Body of pancreas (tissue), 4 donors: ENCODE measurements at regions not wholly inside any gene's neighbourhood (a gene's known extent, or its start where the extent isn't known, plus 50 kb on each side); places are given as distances from the start of the nearest gene placed in this dataset.
"Not testable (repeated sequence)": the region's sequence is repeated elsewhere in the genome, so short reads cannot be mapped to it uniquely, and the experiment has no call there.

Experiments
- ATAC-seq: fragments of 150-250 bp; one replicate; pipeline ENCODE4 v1.9.1; 2016
- DNase-seq, 4 donors: peaks; one replicate each; pipeline ENCODE4 v3.0.0-alpha.2; 2019
- H3K27ac ChIP-seq, 4 donors: fragments of 200-600 bp; sonication (generic); 1 replicate in 3 of 4; 2 replicates in 1 of 4; pipeline versions ENCODE4 v1.5.1 to v1.6.1; 2016 to 2019; ENCODE audit warnings: mild to moderate bottlenecking in 1 of 4, mixed read lengths in 1 of 4, moderate library complexity in 1 of 4
- H3K27me3 ChIP-seq, 2 donors: fragments of 200-600 bp; sonication (generic); one replicate each; pipeline ENCODE4 v1.6.0; 2016; ENCODE audit warnings: mild to moderate bottlenecking in 1 of 2
- H3K36me3 ChIP-seq, 2 donors: fragments of 200-600 bp; sonication (generic); replicated peaks in 1 of 2; 2 replicates each; pipeline ENCODE4 v1.5.1; 2016; ENCODE audit warnings: low read depth in 2 of 2; ENCODE audit not compliant: insufficient read depth in 1 of 2
- H3K4me1 ChIP-seq: fragments of 200-600 bp; sonication (generic); one replicate; pipeline ENCODE4 v1.6.0; 2016
- H3K4me3 ChIP-seq, 2 donors: fragments of 200-600 bp; sonication (generic); 1 replicate in 1 of 2; 2 replicates in 1 of 2; pipeline ENCODE4 v1.5.1; 2016 to 2019
- H3K9me3 ChIP-seq, 3 donors: fragments of 200-600 bp; sonication (generic); 1 replicate in 2 of 3; 2 replicates in 1 of 3; pipeline ENCODE4 v1.5.1; 2016
- CTCF ChIP-seq, 7 experiments: fragments of 450-650 bp in 4 of 7; fragments of 200-600 bp in 3 of 7; sonication (generic) in 3 of 7; IDR thresholded peaks; one replicate each; pipeline ENCODE4 v1.5.1; 2016 to 2019; ENCODE audit warnings: antibody characterized with exemption in 7 of 7
- POLR2A ChIP-seq, 3 donors: fragments of 450-650 bp; IDR thresholded peaks; one replicate each; pipeline ENCODE4 v1.6.1; 2016; ENCODE audit warnings: antibody characterized with exemption in 3 of 3, mild to moderate bottlenecking in 2 of 3
- WGBS, 2 donors: methylation state at CpG; one replicate each; pipeline ENCODE4 v1.1.5; 2017; 5-methylcytosine and 5-hydroxymethylcytosine counted together
- intact Hi-C: fragments of 100-400 bp; cut with DNase I; formaldehyde crosslinking; loops from one replicate; pipeline ENCODE4 v1.15.1; 2023

GRCh38 chrX:124455966-124456365, 109.6 kb downstream of the SH2D1A start:
- no peaks in the 10 kb centered on the region for H3K9me3 ChIP-seq
- H3K4me1 ChIP-seq = no peaks in the 10 kb centered on the region
- no peak for DNase-seq
- WGBS, 2 donors = 20 to 38% methylated on average over 1 of the region's 1 CpG
- no peaks in the 10 kb centered on the region for H3K36me3 ChIP-seq
- H3K27me3 ChIP-seq = no peaks in the 10 kb centered on the region
- intact Hi-C loops = no loop called here
- H3K4me3 ChIP-seq = no peak overlapping the region
- no peak for ATAC-seq
- H3K27ac ChIP-seq = no peak overlapping the region
- TF ChIP-seq CTCF (IDR thresholded peaks at IDR 0.05) (no peak), POLR2A (IDR thresholded peaks at IDR 0.05) (no peak)

- H3K27me3 ChIP-seq, ATAC-seq, H3K9me3 ChIP-seq, H3K4me1 ChIP-seq, H3K36me3 ChIP-seq, H3K27ac ChIP-seq, DNase-seq, intact Hi-C loops, H3K4me3 ChIP-seq: not testable (repeated sequence)
Measured at GRCh38 chrX:124459851-124460250, 113.5 kb downstream of the SH2D1A start.

GRCh38 chrX:124462931-124463330, 116.6 kb downstream of the SH2D1A start:
- no peak for TF ChIP-seq CTCF (IDR thresholded peaks at IDR 0.05)
- no peak for TF ChIP-seq POLR2A (IDR thresholded peaks at IDR 0.05)
- H3K36me3 ChIP-seq = no peaks in the 10 kb centered on the region
- no peaks in the 10 kb centered on the region for H3K9me3 ChIP-seq
- no peaks in the 10 kb centered on the region for H3K4me1 ChIP-seq
- H3K27ac ChIP-seq = no peak overlapping the region
- DNase-seq = no peak
- no peaks in the 10 kb centered on the region for H3K27me3 ChIP-seq
- WGBS, 2 donors = 40 to 54% methylated on average over 4 of the region's 4 CpGs
- intact Hi-C loops = no loop called here
- no peak overlapping the region for H3K4me3 ChIP-seq
- no peak for ATAC-seq

- Histone ChIP-seq H3K27ac (no peak overlapping the region), H3K4me1 (no peaks in the 10 kb centered on the region), H3K36me3 (no peaks in the 10 kb centered on the region), H3K9me3 (no peaks in the 10 kb centered on the region), H3K27me3 (no peaks in the 10 kb centered on the region), H3K4me3 (no peak overlapping the region)
- 63 to 69% methylated on average over 4 of the region's 4 CpGs for WGBS, 2 donors
- no peak for ATAC-seq
- TF ChIP-seq POLR2A (IDR thresholded peaks at IDR 0.05) (no peak), CTCF (IDR thresholded peaks at IDR 0.05) (no peak)
- intact Hi-C loops = no loop called here
- DNase-seq = no peak
Measured at GRCh38 chrX:124467202-124467601, 120.8 kb downstream of the SH2D1A start.

GRCh38 chrX:124475358-124475757, 129.0 kb downstream of the SH2D1A start:
- Histone ChIP-seq H3K36me3 (no peaks in the 10 kb centered on the region), H3K27me3 (no peaks in the 10 kb centered on the region), H3K4me3 (no peak overlapping the region), H3K27ac (no peak overlapping the region), H3K9me3 (no peaks in the 10 kb centered on the region), H3K4me1 (no peaks in the 10 kb centered on the region)
- TF ChIP-seq POLR2A (IDR thresholded peaks at IDR 0.05) = no peak
- TF ChIP-seq CTCF (IDR thresholded peaks at IDR 0.05) = no peak
- 48 to 53% methylated on average over 1 to 2 of the region's 2 CpGs for WGBS, 2 donors
- no peak for ATAC-seq
- intact Hi-C loops = no loop called here
- no peak for DNase-seq
